ENCODE measurements at regions not wholly inside any gene's neighbourhood (a gene's known extent, or its start where the extent isn't known, plus 50 kb on each side); places are given as distances from the start of the nearest gene placed in this dataset.

DNA sequence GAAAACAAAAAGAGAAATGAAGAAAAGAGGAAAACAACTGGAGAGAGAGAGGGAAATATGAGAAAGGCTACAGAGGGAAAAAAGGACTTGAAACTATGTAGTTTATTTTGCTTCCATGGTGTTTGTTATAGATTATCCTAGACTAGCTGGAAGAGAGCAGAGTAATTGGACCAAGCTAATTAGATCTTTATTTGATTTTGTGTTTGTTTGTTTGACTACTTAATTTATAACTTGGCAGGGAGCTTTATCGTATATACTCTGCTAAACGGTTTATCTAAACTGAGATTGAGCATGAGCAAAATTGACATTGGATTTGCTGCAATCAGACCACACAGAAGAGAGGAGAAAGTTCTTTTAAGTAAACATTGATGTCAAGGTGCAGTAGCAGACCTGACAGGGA lies 443.8 kb upstream of the USP24 start:
- Histone ChIP-seq H2BK15ac (ENCODE audit: low read depth, poor library complexity, severe bottlenecking) (no peak overlapping the region), H4K8ac (ENCODE audit: low read length) (no peak overlapping the region)

DNA sequence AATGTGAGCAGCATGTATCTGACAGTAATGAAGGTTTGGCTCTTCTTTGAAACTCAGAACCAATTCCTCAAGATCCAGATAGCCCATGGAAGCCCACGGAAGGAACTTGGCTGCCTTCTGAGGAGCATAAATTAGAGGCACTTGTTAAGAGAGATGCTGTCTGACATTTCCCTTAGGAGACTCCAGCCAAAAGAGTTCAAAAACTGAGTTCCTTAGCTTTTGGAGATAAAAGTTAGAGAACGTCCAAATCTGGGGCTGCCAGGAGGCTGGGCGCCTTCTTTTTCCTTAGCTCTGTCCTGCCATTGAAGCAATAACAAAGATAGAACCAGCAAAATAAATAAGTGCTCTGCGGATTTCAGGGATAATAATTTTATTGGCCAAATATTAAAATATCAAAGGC lies 439.6 kb upstream of the USP24 start:
- H2BK5ac ChIP-seq (ENCODE audit: low read depth, low read length, poor library complexity, severe bottlenecking), result no peak overlapping the region
- no peak for DNase-seq
- no peaks in the 10 kb centered on the region for H3K4me1 ChIP-seq (ENCODE audit: control insufficient read depth, insufficient read depth, low read depth, low read length)
- H3K23ac ChIP-seq (ENCODE audit: low read length in 2 of 2), result no peak overlapping the region
- H3K18ac ChIP-seq (ENCODE audit: low read depth in 1 of 2, low read length in 2 of 2), result no peak overlapping the region
- WGBS, result 92% methylated on average over 2 of the region's 4 CpGs
- H2AFZ ChIP-seq (ENCODE audit: low read depth, low read length), result no peak overlapping the region
- no peak overlapping the region for H3K4me2 ChIP-seq (ENCODE audit: low read length, poor library complexity, severe bottlenecking)
- H4K8ac ChIP-seq (ENCODE audit: low read length), result no peak overlapping the region
- no peak overlapping the region for H2BK120ac ChIP-seq (ENCODE audit: low read depth, low read length)
- H3K36me3 ChIP-seq (ENCODE audit: control insufficient read depth in 1 of 2, insufficient read depth in 2 of 2, low read depth in 1 of 2, low read length in 2 of 2), result no peaks in the 10 kb centered on the region
- H3K4ac ChIP-seq (ENCODE audit: low read depth in 1 of 2, low read length in 2 of 2), result no peak overlapping the region
- H3K14ac ChIP-seq (ENCODE audit: low read length in 2 of 2), result no peak overlapping the region
- no peaks in the 10 kb centered on the region for H3K79me1 ChIP-seq (replicated peaks; ENCODE audit: low read length, poor library complexity, severe bottlenecking)
- H4K91ac ChIP-seq (ENCODE audit: low read length), result no peak overlapping the region
- no peak overlapping the region for H2AK5ac ChIP-seq (ENCODE audit: low read length, severe bottlenecking)
- H3K27me3 ChIP-seq (ENCODE audit: control insufficient read depth in 1 of 2, insufficient read depth in 1 of 2, low read length in 2 of 2), result no peaks in the 10 kb centered on the region
- no peak overlapping the region for H2BK12ac ChIP-seq (ENCODE audit: low read length in 2 of 2)
- no peak overlapping the region for H3K9ac ChIP-seq (ENCODE audit: low read length)
- H3K27ac ChIP-seq (ENCODE audit: low read length, poor library complexity, severe bottlenecking), result no peak overlapping the region
- H3K4me3 ChIP-seq (ENCODE audit: insufficient read depth in 1 of 2, low read depth in 1 of 2, low read length in 2 of 2), result no peak overlapping the region
- H2BK15ac ChIP-seq (ENCODE audit: low read depth, poor library complexity, severe bottlenecking), result no peak overlapping the region
- H3K9me3 ChIP-seq (ENCODE audit: control insufficient read depth, low read length), result no peaks in the 10 kb centered on the region

More for the DNA sequence above, 443.8 kb upstream of the USP24 start:
- Histone ChIP-seq H2AFZ (ENCODE audit: low read depth, low read length) (no peak overlapping the region), H3K4me2 (ENCODE audit: low read length, poor library complexity, severe bottlenecking) (no peak overlapping the region), H3K9me3 (ENCODE audit: control insufficient read depth, low read length) (no peaks in the 10 kb centered on the region), H4K91ac (ENCODE audit: low read length) (no peak overlapping the region), H3K27me3 (ENCODE audit: control insufficient read depth in 1 of 2, insufficient read depth in 1 of 2, low read length in 2 of 2) (no peaks in the 10 kb centered on the region), H3K36me3 (ENCODE audit: control insufficient read depth in 1 of 2, insufficient read depth in 2 of 2, low read depth in 1 of 2, low read length in 2 of 2) (no peaks in the 10 kb centered on the region), H3K18ac (ENCODE audit: low read depth in 1 of 2, low read length in 2 of 2) (no peak overlapping the region), H3K9ac (ENCODE audit: low read length) (no peak overlapping the region), H3K23ac (ENCODE audit: low read length in 2 of 2) (no peak overlapping the region), H3K14ac (ENCODE audit: low read length in 2 of 2) (no peak overlapping the region), H3K4me3 (ENCODE audit: insufficient read depth in 1 of 2, low read depth in 1 of 2, low read length in 2 of 2) (no peak overlapping the region), H3K27ac (ENCODE audit: low read length, poor library complexity, severe bottlenecking) (no peak overlapping the region), H3K4me1 (ENCODE audit: control insufficient read depth, insufficient read depth, low read depth, low read length) (no peaks in the 10 kb centered on the region), H3K4ac (ENCODE audit: low read depth in 1 of 2, low read length in 2 of 2) (no peak overlapping the region), H3K79me1 (replicated peaks; ENCODE audit: low read length, poor library complexity, severe bottlenecking) (no peaks in the 10 kb centered on the region), H2BK5ac (ENCODE audit: low read depth, low read length, poor library complexity, severe bottlenecking) (no peak overlapping the region), H2AK5ac (ENCODE audit: low read length, severe bottlenecking) (no peak overlapping the region), H2BK120ac (ENCODE audit: low read depth, low read length) (no peak overlapping the region), H2BK12ac (ENCODE audit: low read length in 2 of 2) (no peak overlapping the region)
- 72% methylated on average over 2 of the region's 2 CpGs for WGBS
- no peak for DNase-seq

DNA sequence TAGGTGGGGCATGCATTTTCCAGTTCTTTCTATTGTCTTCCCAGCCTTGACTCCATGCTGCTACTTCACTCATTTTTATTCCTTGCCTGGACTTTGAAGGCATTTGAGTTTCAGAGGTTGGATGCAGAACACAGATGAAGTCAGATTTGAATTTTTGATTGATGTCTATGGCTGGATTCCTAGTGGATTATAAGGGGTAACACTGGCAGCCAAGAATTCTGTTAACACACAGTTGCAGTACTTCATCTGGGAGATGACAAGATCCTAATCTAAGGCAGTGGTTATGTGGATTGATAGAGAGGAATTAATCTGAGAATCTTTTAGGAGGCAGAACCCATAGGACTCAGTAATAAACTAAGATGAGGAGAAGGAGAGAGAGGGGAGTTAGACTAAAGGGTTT lies 439.0 kb upstream of the USP24 start:
- H3K23ac ChIP-seq (ENCODE audit: low read length in 2 of 2), result no peak overlapping the region
- no peak overlapping the region for H3K4ac ChIP-seq (ENCODE audit: low read depth in 1 of 2, low read length in 2 of 2)
- H4K8ac ChIP-seq (ENCODE audit: low read length), result no peak overlapping the region
- no peak overlapping the region for H3K4me2 ChIP-seq (ENCODE audit: low read length, poor library complexity, severe bottlenecking)
- H3K36me3 ChIP-seq (ENCODE audit: control insufficient read depth in 1 of 2, insufficient read depth in 2 of 2, low read depth in 1 of 2, low read length in 2 of 2), result no peaks in the 10 kb centered on the region
- no peaks in the 10 kb centered on the region for H3K27me3 ChIP-seq (ENCODE audit: control insufficient read depth in 1 of 2, insufficient read depth in 1 of 2, low read length in 2 of 2)
- H3K9me3 ChIP-seq (ENCODE audit: control insufficient read depth, low read length), result no peaks in the 10 kb centered on the region
- no peak overlapping the region for H2BK5ac ChIP-seq (ENCODE audit: low read depth, low read length, poor library complexity, severe bottlenecking)
- no peak overlapping the region for H4K91ac ChIP-seq (ENCODE audit: low read length)
- H2BK15ac ChIP-seq (ENCODE audit: low read depth, poor library complexity, severe bottlenecking), result no peak overlapping the region
- H3K79me1 ChIP-seq (replicated peaks; ENCODE audit: low read length, poor library complexity, severe bottlenecking), result no peaks in the 10 kb centered on the region
- no peak overlapping the region for H3K4me3 ChIP-seq (ENCODE audit: insufficient read depth in 1 of 2, low read depth in 1 of 2, low read length in 2 of 2)
- no peak overlapping the region for H2AK5ac ChIP-seq (ENCODE audit: low read length, severe bottlenecking)
- H3K9ac ChIP-seq (ENCODE audit: low read length), result no peak overlapping the region
- no peak overlapping the region for H2BK120ac ChIP-seq (ENCODE audit: low read depth, low read length)
- H2AFZ ChIP-seq (ENCODE audit: low read depth, low read length), result no peak overlapping the region
- H3K14ac ChIP-seq (ENCODE audit: low read length in 2 of 2), result no peak overlapping the region
- no peak overlapping the region for H3K27ac ChIP-seq (ENCODE audit: low read length, poor library complexity, severe bottlenecking)
- H3K18ac ChIP-seq (ENCODE audit: low read depth in 1 of 2, low read length in 2 of 2), result no peak overlapping the region
- no peak overlapping the region for H2BK12ac ChIP-seq (ENCODE audit: low read length in 2 of 2)
- DNase-seq, result no peak
- H3K4me1 ChIP-seq (ENCODE audit: control insufficient read depth, insufficient read depth, low read depth, low read length), result no peaks in the 10 kb centered on the region

DNA sequence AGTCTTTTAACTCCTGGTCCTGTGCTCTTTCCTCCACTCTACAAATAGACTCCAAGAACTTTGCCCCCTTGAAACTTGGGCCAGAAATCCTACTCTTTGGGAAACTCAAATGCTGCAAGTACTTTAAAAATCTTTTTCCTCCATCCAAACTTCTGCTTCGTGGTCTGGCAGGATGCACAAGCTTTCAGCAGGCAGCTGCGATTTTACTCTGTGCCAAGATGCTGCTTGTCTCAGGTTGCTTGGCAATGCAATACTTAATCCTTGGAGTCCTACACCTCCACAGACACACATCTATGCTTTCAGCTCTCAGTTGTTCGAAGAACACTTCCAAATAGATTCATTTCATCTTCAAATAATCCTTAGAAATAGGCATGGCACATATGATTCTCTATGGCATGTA lies 435.3 kb upstream of the USP24 start:
- Histone ChIP-seq H2AFZ (ENCODE audit: low read depth, low read length) (no peak overlapping the region), H3K36me3 (ENCODE audit: control insufficient read depth in 1 of 2, insufficient read depth in 2 of 2, low read depth in 1 of 2, low read length in 2 of 2) (no peaks in the 10 kb centered on the region), H3K9me3 (ENCODE audit: control insufficient read depth, low read length) (no peaks in the 10 kb centered on the region), H3K4me2 (ENCODE audit: low read length, poor library complexity, severe bottlenecking) (no peak overlapping the region), H4K8ac (ENCODE audit: low read length) (no peak overlapping the region), H3K4me3 (ENCODE audit: insufficient read depth in 1 of 2, low read depth in 1 of 2, low read length in 2 of 2) (no peak overlapping the region), H3K9ac (ENCODE audit: low read length) (no peak overlapping the region), H3K4me1 (ENCODE audit: control insufficient read depth, insufficient read depth, low read depth, low read length) (no peaks in the 10 kb centered on the region), H3K79me1 (replicated peaks; ENCODE audit: low read length, poor library complexity, severe bottlenecking) (no peaks in the 10 kb centered on the region), H3K14ac (ENCODE audit: low read length in 2 of 2) (no peak overlapping the region), H2BK15ac (ENCODE audit: low read depth, poor library complexity, severe bottlenecking) (no peak overlapping the region), H2BK12ac (ENCODE audit: low read length in 2 of 2) (no peak overlapping the region), H3K4ac (ENCODE audit: low read depth in 1 of 2, low read length in 2 of 2) (no peak overlapping the region), H3K18ac (ENCODE audit: low read depth in 1 of 2, low read length in 2 of 2) (no peak overlapping the region), H3K23ac (ENCODE audit: low read length in 2 of 2) (no peak overlapping the region), H2BK120ac (ENCODE audit: low read depth, low read length) (no peak overlapping the region), H4K91ac (ENCODE audit: low read length) (no peak overlapping the region), H2AK5ac (ENCODE audit: low read length, severe bottlenecking) (no peak overlapping the region), H2BK5ac (ENCODE audit: low read depth, low read length, poor library complexity, severe bottlenecking) (no peak overlapping the region), H3K27ac (ENCODE audit: low read length, poor library complexity, severe bottlenecking) (no peak overlapping the region), H3K27me3 (ENCODE audit: control insufficient read depth in 1 of 2, insufficient read depth in 1 of 2, low read length in 2 of 2) (no peaks in the 10 kb centered on the region)
- DNase-seq, result no peak
- WGBS, result 93% methylated on average over 3 of the region's 3 CpGs
